ENCODE measurements at regions not wholly inside any gene's neighbourhood (a gene's known extent, or its start where the extent isn't known, plus 50 kb on each side); places are given as distances from the start of the nearest gene placed in this dataset.

GRCh38 chr1:95532335-95532734, 298.3 kb downstream of the RWDD3 start:
- intact Hi-C loops (cut with micrococcal nuclease): no loop called here
- H3K4me1 ChIP-seq (ENCODE audit: control insufficient read depth, extremely low read depth, insufficient read depth, low read length): no peaks in the 10 kb centered on the region
- FAIRE-seq: no peak

GRCh38 chr1:95534985-95535384, 301.0 kb downstream of the RWDD3 start:
- dilution Hi-C loops (cut with MboI; ENCODE audit: extremely low pct_ligation_motif_present, low sequenced_read_pairs) (no loop called here), intact Hi-C loops (cut with micrococcal nuclease) (no loop called here)
- no peaks in the 10 kb centered on the region for H3K9me1 ChIP-seq (replicated peaks; ENCODE audit: control insufficient read depth, extremely low read depth, insufficient read depth, low read length)
- no peaks in the 10 kb centered on the region for H3K4me1 ChIP-seq (ENCODE audit: control insufficient read depth, extremely low read depth, insufficient read depth, low read length)
- POLR2A ChIA-PET: no interaction called here
- H3K9ac ChIP-seq (replicated peaks; ENCODE audit: extremely low read depth, insufficient read depth, low read length): no peak overlapping the region
- no peak overlapping the region for H3K4me3 ChIP-seq (replicated peaks in 1 of 3; ENCODE audit: insufficient read depth in 1 of 3, low read depth in 1 of 3, low read length in 3 of 3)
- no TSS peak for BruUV-seq (replicated peaks)
- DNase-seq (ENCODE audit: low read depth, low spot score): no peak
- no peak overlapping the region for H3K27ac ChIP-seq (ENCODE audit: insufficient read depth, low read depth, low read length)
- H3K36me3 ChIP-seq (ENCODE audit: control insufficient read depth in 2 of 2, extremely low read depth in 1 of 2, insufficient read depth in 2 of 2, low read length in 2 of 2): no peaks in the 10 kb centered on the region
- no peaks in the 10 kb centered on the region for H3K9me3 ChIP-seq (replicated peaks; ENCODE audit: control insufficient read depth, insufficient read depth, low read length)
- CTCF ChIA-PET: no interaction called here
- TF ChIP-seq POLR2A (IDR thresholded peaks at IDR 0.05; ENCODE audit: low read depth, low read length): no peak
- no peak for TF ChIP-seq CTCF (IDR thresholded peaks at IDR 0.05; ENCODE audit: extremely low read depth in 1 of 2, insufficient read depth in 1 of 2, low read depth in 1 of 2, low read length in 2 of 2)
- TF ChIP-seq MAX (IDR thresholded peaks at IDR 0.05; ENCODE audit: insufficient read depth, insufficient read length): no peak
- H4K20me1 ChIP-seq (replicated peaks; ENCODE audit: control insufficient read depth, extremely low read depth, insufficient read depth, low read length): no peaks in the 10 kb centered on the region
- no peaks in the 10 kb centered on the region for H3K79me2 ChIP-seq (ENCODE audit: control insufficient read depth, insufficient read depth, low read length)
- H3K4me2 ChIP-seq (ENCODE audit: insufficient read depth, low read length): no peak overlapping the region
- H3K27me3 ChIP-seq (ENCODE audit: control insufficient read depth in 2 of 2, insufficient read depth in 2 of 2, low read length in 2 of 2): no peaks in the 10 kb centered on the region
- FAIRE-seq: no peak
- H2AFZ ChIP-seq (ENCODE audit: low read depth, low read length): no peak overlapping the region

More at GRCh38 chr1:95532335-95532734, 298.3 kb downstream of the RWDD3 start:
- ChIA-PET POLR2A (no interaction called here), CTCF (no interaction called here)
- no peak overlapping the region for H3K4me3 ChIP-seq (replicated peaks in 1 of 3; ENCODE audit: insufficient read depth in 1 of 3, low read depth in 1 of 3, low read length in 3 of 3)
- no peak overlapping the region for H2AFZ ChIP-seq (ENCODE audit: low read depth, low read length)
- H3K4me2 ChIP-seq (ENCODE audit: insufficient read depth, low read length): no peak overlapping the region
- H3K79me2 ChIP-seq (ENCODE audit: control insufficient read depth, insufficient read depth, low read length): no peaks in the 10 kb centered on the region
- no peak for TF ChIP-seq FOS (IDR thresholded peaks at IDR 0.05; ENCODE audit: borderline replicate concordance, insufficient read depth, low read length)
- no peak for TF ChIP-seq JUN (IDR thresholded peaks at IDR 0.05; ENCODE audit: borderline replicate concordance, insufficient read depth, insufficient read length, low read depth)
- no peaks in the 10 kb centered on the region for H4K20me1 ChIP-seq (replicated peaks; ENCODE audit: control insufficient read depth, extremely low read depth, insufficient read depth, low read length)
- no peaks in the 10 kb centered on the region for H3K9me3 ChIP-seq (replicated peaks; ENCODE audit: control insufficient read depth, insufficient read depth, low read length)
- no peaks in the 10 kb centered on the region for H3K36me3 ChIP-seq (ENCODE audit: control insufficient read depth in 2 of 2, extremely low read depth in 1 of 2, insufficient read depth in 2 of 2, low read length in 2 of 2)
- H3K9me1 ChIP-seq (replicated peaks; ENCODE audit: control insufficient read depth, extremely low read depth, insufficient read depth, low read length): no peaks in the 10 kb centered on the region
- no peaks in the 10 kb centered on the region for H3K27me3 ChIP-seq (ENCODE audit: control insufficient read depth in 2 of 2, insufficient read depth in 2 of 2, low read length in 2 of 2)
- H3K9ac ChIP-seq (replicated peaks; ENCODE audit: extremely low read depth, insufficient read depth, low read length): no peak overlapping the region
- H3K27ac ChIP-seq (ENCODE audit: insufficient read depth, low read depth, low read length): no peak overlapping the region
- no TSS peak for BruUV-seq (replicated peaks)
- dilution Hi-C loops (cut with MboI; ENCODE audit: extremely low pct_ligation_motif_present, low sequenced_read_pairs): no loop called here
- DNase-seq (ENCODE audit: low read depth, low spot score): no peak

Data from endothelial cell of umbilical vein (primary cell).